ENCODE measurements at regions not wholly inside any gene's neighbourhood (a gene's known extent, or its start where the extent isn't known, plus 50 kb on each side); places are given as distances from the start of the nearest gene placed in this dataset.

DNA sequence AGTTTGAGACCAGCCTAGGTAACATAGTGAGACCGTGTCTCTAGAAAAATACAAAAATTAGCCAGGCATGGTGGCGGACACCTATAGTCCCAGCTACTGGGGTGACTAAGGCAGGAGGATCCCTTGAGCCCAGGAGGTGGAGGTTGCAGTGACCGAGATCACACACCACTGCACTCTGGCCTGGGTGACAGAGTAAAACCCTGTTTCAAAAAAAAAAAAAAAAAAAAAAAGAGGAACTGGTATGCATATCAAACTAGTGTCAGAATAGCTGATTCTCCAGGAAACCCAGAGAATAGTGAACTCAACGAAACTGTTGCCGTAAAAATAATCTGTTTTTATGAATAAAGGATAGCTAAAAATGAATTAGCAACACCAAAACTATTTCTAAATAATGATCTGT is 126.6 kb upstream of the BASP1 start:
- Histone ChIP-seq H3K4me2 (ENCODE audit: low read length) (no peak overlapping the region), H3K4me3 (replicated peaks in 1 of 2; ENCODE audit: low read depth in 1 of 2, low read length in 2 of 2) (no peak overlapping the region), H3K27ac (ENCODE audit: low read depth, low read length) (no peak overlapping the region), H3K36me3 (ENCODE audit: control insufficient read depth in 1 of 2, insufficient read depth in 2 of 2, low read length in 2 of 2) (no peaks in the 10 kb centered on the region), H3K9ac (ENCODE audit: low read length) (no peak overlapping the region), H3K9me2 (ENCODE audit: insufficient read depth) (no peaks in the 10 kb centered on the region), H3K4me1 (ENCODE audit: control insufficient read depth in 1 of 2, insufficient read depth in 2 of 2, low read length in 2 of 2) (no peaks in the 10 kb centered on the region), H3K79me2 (ENCODE audit: insufficient read depth, low read length) (no peaks in the 10 kb centered on the region), H3K9me3 (ENCODE audit: control insufficient read depth in 1 of 2, insufficient read depth in 1 of 2, low read depth in 1 of 2, low read length in 2 of 2) (no peaks in the 10 kb centered on the region), H4K20me1 (ENCODE audit: insufficient read depth) (no peaks in the 10 kb centered on the region), H2AFZ (ENCODE audit: low read depth, low read length, poor library complexity, severe bottlenecking) (no peak overlapping the region), H3K27me3 (ENCODE audit: insufficient read depth, low read length) (0 out of 2 replicates have a peak, but pooled peaks cover 2% of the 10 kb centered on the region)
- ATAC-seq (no peak), DNase-seq (ENCODE audit: low read depth, low spot score) (no peak)
- no TSS peak for BruUV-seq (replicated peaks)
- TF ChIP-seq REST (IDR thresholded peaks at IDR 0.05; ENCODE audit: low read depth) (no peak), ZNF274 (IDR thresholded peaks at IDR 0.05; ENCODE audit: low read depth, low read length) (no peak), POLR2AphosphoS5 (IDR thresholded peaks at IDR 0.05; ENCODE audit: low read depth, low read length) (no peak), MAX (IDR thresholded peaks at IDR 0.05) (no peak), POLR2A (IDR thresholded peaks at IDR 0.05; ENCODE audit: borderline replicate concordance, extremely low read depth, insufficient read depth, insufficient read length) (no peak), JUND (IDR thresholded peaks at IDR 0.05) (no peak), CBX3 (IDR thresholded peaks at IDR 0.05; ENCODE audit: low read depth) (no peak), SRF (IDR thresholded peaks at IDR 0.05; ENCODE audit: low read depth) (no peak), ZFX (IDR thresholded peaks at IDR 0.05) (no peak), CEBPB (IDR thresholded peaks at IDR 0.05; ENCODE audit: low read depth) (no peak), ELF1 (IDR thresholded peaks at IDR 0.05; ENCODE audit: borderline replicate concordance, low read depth) (no peak), SP1 (IDR thresholded peaks at IDR 0.05; ENCODE audit: low read depth) (no peak), SIN3A (IDR thresholded peaks at IDR 0.05; ENCODE audit: low read depth) (no peak), TCF7L2 (IDR thresholded peaks at IDR 0.05; ENCODE audit: borderline replicate concordance, extremely low read depth, insufficient read depth, insufficient read length) (no peak), EZH2 (IDR thresholded peaks at IDR 0.05) (no peak), RAD21 (IDR thresholded peaks at IDR 0.05; ENCODE audit: low read depth) (no peak)
- TF ChIP-seq, protein P1, sequence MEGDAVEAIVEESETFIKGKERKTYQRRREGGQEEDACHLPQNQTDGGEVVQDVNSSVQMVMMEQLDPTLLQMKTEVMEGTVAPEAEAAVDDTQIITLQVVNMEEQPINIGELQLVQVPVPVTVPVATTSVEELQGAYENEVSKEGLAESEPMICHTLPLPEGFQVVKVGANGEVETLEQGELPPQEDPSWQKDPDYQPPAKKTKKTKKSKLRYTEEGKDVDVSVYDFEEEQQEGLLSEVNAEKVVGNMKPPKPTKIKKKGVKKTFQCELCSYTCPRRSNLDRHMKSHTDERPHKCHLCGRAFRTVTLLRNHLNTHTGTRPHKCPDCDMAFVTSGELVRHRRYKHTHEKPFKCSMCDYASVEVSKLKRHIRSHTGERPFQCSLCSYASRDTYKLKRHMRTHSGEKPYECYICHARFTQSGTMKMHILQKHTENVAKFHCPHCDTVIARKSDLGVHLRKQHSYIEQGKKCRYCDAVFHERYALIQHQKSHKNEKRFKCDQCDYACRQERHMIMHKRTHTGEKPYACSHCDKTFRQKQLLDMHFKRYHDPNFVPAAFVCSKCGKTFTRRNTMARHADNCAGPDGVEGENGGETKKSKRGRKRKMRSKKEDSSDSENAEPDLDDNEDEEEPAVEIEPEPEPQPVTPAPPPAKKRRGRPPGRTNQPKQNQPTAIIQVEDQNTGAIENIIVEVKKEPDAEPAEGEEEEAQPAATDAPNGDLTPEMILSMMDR (IDR thresholded peaks at IDR 0.05 in 2 of 3, conservative IDR thresholded peaks at IDR 0.05 in 1 of 3; ENCODE audit: borderline replicate concordance in 1 of 3, insufficient read depth in 1 of 3, low read depth in 2 of 3, low read length in 2 of 3) = no peak
- TF ChIP-seq, protein P2, sequence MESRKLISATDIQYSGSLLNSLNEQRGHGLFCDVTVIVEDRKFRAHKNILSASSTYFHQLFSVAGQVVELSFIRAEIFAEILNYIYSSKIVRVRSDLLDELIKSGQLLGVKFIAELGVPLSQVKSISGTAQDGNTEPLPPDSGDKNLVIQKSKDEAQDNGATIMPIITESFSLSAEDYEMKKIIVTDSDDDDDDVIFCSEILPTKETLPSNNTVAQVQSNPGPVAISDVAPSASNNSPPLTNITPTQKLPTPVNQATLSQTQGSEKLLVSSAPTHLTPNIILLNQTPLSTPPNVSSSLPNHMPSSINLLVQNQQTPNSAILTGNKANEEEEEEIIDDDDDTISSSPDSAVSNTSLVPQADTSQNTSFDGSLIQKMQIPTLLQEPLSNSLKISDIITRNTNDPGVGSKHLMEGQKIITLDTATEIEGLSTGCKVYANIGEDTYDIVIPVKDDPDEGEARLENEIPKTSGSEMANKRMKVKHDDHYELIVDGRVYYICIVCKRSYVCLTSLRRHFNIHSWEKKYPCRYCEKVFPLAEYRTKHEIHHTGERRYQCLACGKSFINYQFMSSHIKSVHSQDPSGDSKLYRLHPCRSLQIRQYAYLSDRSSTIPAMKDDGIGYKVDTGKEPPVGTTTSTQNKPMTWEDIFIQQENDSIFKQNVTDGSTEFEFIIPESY (IDR thresholded peaks at IDR 0.05; ENCODE audit: extremely low read depth, insufficient replicate concordance, low read length) = no peak
- ChIA-PET RAD21 (ENCODE audit: low non-redundant PET in 1 of 2, low total read pairs in 2 of 2, uncharacterized antibody in 2 of 2, unreplicated experiment in 2 of 2) (no interaction called here), POLR2A (no interaction called here), CTCF (interaction anchor here (1.1 kb wide), 1 partner anchor 99 kb away, joined by 4 read pairs; no protein-coding TSS in a partner anchor)
- intact Hi-C loops (cut with micrococcal nuclease) = no loop called here
